Mesothelial cell of epicardium (in vitro differentiated cells): ENCODE measurements at regions not wholly inside any gene's neighbourhood (a gene's known extent, or its start where the extent isn't known, plus 50 kb on each side); places are given as distances from the start of the nearest gene placed in this dataset.
"Not testable (repeated sequence)": the region's sequence is repeated elsewhere in the genome, so short reads cannot be mapped to it uniquely, and the experiment has no call there.

Experiments used
- DNase-seq, 2 experiments: peaks; one replicate each; pipeline ENCODE4 v3.0.0; 2021; ENCODE audit warnings: low spot score in 2 of 2; ENCODE audit not compliant: unreplicated experiment in 2 of 2
- H3K27ac Mint-ChIP-seq: 2 replicates; pipeline ENCODE4 v1.8.0; 2021; ENCODE audit warnings: mixed read lengths
- H3K27me3 Mint-ChIP-seq: 2 replicates; pipeline ENCODE4 v1.8.0; 2021; ENCODE audit warnings: low read depth, mixed read lengths
- H3K36me3 Mint-ChIP-seq: 2 replicates; pipeline ENCODE4 v1.8.0; 2021; ENCODE audit warnings: mixed read lengths
- H3K4me1 Mint-ChIP-seq: 2 replicates; pipeline ENCODE4 v1.8.0; 2021; ENCODE audit warnings: mixed read lengths
- H3K4me3 Mint-ChIP-seq: 2 replicates; pipeline ENCODE4 v1.8.0; 2021; ENCODE audit warnings: mild to moderate bottlenecking, moderate library complexity, mixed read lengths
- H3K9me3 Mint-ChIP-seq: 2 replicates; pipeline ENCODE4 v1.8.0; 2021; ENCODE audit warnings: mixed read lengths
- TF ChIP-seq, protein P1 (sequence below): fragments of 200-600 bp; sonication (generic); IDR thresholded peaks from one replicate; pipeline ENCODE4 v1.5.0; 2021; ENCODE audit warnings: antibody characterized with exemption; ENCODE audit not compliant: unreplicated experiment

GRCh38 chr5:143594902-143595818, 191.7 kb upstream of the NR3C1 start:
- H3K27ac Mint-ChIP-seq = peak overlapping the region; percentile 95
- H3K9me3 Mint-ChIP-seq = peaks cover 7% of the 10 kb centered on the region
- H3K27me3 Mint-ChIP-seq = no peaks in the 10 kb centered on the region
- H3K4me3 Mint-ChIP-seq = no peak overlapping the region
- H3K4me1 Mint-ChIP-seq = peaks cover 42% of the 10 kb centered on the region
- H3K36me3 Mint-ChIP-seq = no peaks in the 10 kb centered on the region
- TF ChIP-seq, protein P1, sequence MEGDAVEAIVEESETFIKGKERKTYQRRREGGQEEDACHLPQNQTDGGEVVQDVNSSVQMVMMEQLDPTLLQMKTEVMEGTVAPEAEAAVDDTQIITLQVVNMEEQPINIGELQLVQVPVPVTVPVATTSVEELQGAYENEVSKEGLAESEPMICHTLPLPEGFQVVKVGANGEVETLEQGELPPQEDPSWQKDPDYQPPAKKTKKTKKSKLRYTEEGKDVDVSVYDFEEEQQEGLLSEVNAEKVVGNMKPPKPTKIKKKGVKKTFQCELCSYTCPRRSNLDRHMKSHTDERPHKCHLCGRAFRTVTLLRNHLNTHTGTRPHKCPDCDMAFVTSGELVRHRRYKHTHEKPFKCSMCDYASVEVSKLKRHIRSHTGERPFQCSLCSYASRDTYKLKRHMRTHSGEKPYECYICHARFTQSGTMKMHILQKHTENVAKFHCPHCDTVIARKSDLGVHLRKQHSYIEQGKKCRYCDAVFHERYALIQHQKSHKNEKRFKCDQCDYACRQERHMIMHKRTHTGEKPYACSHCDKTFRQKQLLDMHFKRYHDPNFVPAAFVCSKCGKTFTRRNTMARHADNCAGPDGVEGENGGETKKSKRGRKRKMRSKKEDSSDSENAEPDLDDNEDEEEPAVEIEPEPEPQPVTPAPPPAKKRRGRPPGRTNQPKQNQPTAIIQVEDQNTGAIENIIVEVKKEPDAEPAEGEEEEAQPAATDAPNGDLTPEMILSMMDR = no peak
- DNase-seq = no peak

- peaks cover 7% of the 10 kb centered on the region for H3K9me3 Mint-ChIP-seq
- TF ChIP-seq, protein P1 = no peak
- H3K27me3 Mint-ChIP-seq = no peaks in the 10 kb centered on the region
- peaks cover 50% of the 10 kb centered on the region for H3K4me1 Mint-ChIP-seq
- no peak for DNase-seq
- H3K4me3 Mint-ChIP-seq = no peak overlapping the region
- no peaks in the 10 kb centered on the region for H3K36me3 Mint-ChIP-seq
- H3K27ac Mint-ChIP-seq = no peak overlapping the region
These were observed 190.2 kb upstream of the NR3C1 start for GRCh38 chr5:143593723-143594122.

DNA sequence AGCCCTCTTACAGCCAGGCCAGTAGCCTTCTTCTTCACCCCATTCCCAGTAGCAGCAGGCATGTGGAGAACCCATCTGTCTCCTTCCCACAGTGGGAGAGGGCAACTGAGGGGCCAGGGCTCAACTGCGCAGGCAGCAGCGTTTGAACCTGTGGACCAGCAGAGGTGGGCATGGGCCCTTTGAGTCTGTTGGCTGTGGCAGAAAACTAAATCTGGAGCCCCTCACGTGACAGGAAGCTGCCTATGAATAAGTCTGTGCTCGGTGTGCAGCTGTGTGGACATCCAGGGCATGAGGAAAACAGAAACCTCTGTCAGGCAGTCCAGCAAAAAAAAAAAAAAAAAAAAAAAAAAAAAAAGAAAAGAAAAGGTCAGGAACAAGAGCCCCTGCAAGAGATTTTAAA, 189.2 kb upstream of the NR3C1 start:
- H3K9me3 Mint-ChIP-seq = peaks cover 2% of the 10 kb centered on the region
- peaks cover 57% of the 10 kb centered on the region for H3K4me1 Mint-ChIP-seq
- no peaks in the 10 kb centered on the region for H3K36me3 Mint-ChIP-seq
- H3K4me3 Mint-ChIP-seq = no peak overlapping the region
- H3K27ac Mint-ChIP-seq = no peak overlapping the region
- TF ChIP-seq, protein P1 = no peak
- no peaks in the 10 kb centered on the region for H3K27me3 Mint-ChIP-seq
- DNase-seq = no peak

DNA sequence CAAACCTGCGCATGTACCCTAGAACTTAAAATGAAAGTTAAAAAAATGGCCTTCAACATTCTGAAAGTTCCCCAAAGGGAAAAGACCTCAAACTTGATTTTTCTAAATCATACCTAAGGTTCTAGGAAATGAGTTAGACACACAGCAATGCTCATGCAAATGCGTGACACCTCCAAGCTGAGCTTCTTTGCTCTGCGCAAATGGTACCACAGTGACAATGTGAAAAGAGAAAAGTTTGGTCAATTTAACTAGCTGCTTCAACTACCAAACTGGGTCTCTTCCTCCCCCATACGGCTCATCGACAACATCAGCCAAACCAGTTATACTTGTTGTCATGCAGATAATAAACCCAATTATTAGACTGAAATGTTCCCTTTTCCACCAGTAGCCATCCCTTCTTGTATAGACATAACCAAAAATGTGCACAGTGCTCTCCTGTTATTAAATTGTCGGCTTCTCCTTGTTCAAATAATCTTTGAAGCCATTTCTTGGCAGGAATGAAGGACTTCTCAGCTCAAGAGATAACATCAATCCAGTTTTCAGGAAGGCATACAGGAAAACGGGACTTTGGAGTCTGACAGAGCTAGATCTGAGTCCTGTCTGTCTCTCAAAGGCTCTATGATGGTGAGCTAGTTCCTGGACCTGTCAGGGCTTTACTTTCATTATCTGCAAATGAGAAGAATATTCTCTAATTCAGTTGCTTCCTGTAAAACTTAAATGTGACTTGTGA, 185.6 kb upstream of the NR3C1 start:
- no peak overlapping the region for H3K4me3 Mint-ChIP-seq
- H3K9me3 Mint-ChIP-seq = no peaks in the 10 kb centered on the region
- H3K27me3 Mint-ChIP-seq = no peaks in the 10 kb centered on the region
- no peaks in the 10 kb centered on the region for H3K36me3 Mint-ChIP-seq
- TF ChIP-seq, protein P1 = no peak
- H3K4me1 Mint-ChIP-seq = peaks cover 50% of the 10 kb centered on the region
- DNase-seq = no peak
- no peak overlapping the region for H3K27ac Mint-ChIP-seq

- H3K27me3 Mint-ChIP-seq, H3K4me3 Mint-ChIP-seq, H3K36me3 Mint-ChIP-seq, H3K27ac Mint-ChIP-seq, H3K9me3 Mint-ChIP-seq, DNase-seq: not testable (repeated sequence)
- peaks cover 46% of the 10 kb centered on the region for H3K4me1 Mint-ChIP-seq
These were observed 184.6 kb upstream of the NR3C1 start for GRCh38 chr5:143588121-143588520.

DNA sequence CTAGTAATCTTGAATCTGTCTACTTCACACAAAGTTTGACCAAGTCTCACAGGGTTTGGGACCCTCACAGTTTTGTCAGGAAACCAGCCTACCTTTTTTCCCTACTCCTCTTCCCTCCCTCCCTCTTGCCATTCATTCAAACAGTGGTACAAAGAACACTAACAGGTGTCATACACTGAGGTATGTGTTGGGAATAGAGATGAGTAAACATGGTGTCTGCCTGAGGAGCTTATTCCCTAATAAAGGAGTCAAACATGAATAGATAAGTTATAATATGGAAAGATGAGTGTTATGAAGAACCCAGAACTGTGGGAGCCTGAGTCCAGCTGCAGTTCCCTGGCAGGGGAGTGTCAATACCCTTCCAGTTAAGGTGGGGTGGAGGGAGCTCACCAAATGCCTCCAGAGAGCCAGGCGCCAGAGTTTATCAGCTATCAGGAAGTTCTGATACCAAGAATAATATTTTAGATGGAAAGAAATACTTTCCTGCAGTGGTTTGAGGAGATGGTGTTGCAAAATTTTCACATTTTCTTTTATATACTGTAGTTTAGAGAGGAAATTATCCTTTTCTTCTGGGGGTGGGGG, 183.4 kb upstream of the NR3C1 start:
- peaks cover 53% of the 10 kb centered on the region for H3K4me1 Mint-ChIP-seq
- no peak for DNase-seq
- TF ChIP-seq, protein P1 = no peak
- no peaks in the 10 kb centered on the region for H3K27me3 Mint-ChIP-seq
- H3K27ac Mint-ChIP-seq = no peak overlapping the region
- no peaks in the 10 kb centered on the region for H3K9me3 Mint-ChIP-seq
- H3K36me3 Mint-ChIP-seq = no peaks in the 10 kb centered on the region
- H3K4me3 Mint-ChIP-seq = no peak overlapping the region
